Endothelial cell of umbilical vein (primary cell): ENCODE measurements at regions not wholly inside any gene's neighbourhood (a gene's known extent, or its start where the extent isn't known, plus 50 kb on each side); places are given as distances from the start of the nearest gene placed in this dataset.

Experiments used
- BruUV-seq: library from RNA; stranded (reverse); fragments of 400-500 nt; replicated peaks from 2 replicates; lab custom pipeline; 2021; lab: Mats Ljungman, UMichigan
- CTCF ChIA-PET: fragments of 300-600, 350-600 bp; sonication (Branson Sonifier 250); formaldehyde crosslinking; loops from one replicate; lab custom pipeline; 2021; ENCODE audit warnings: antibody characterized with exemption, inconsistent platforms; lab: Charles Lee
- POLR2A ChIA-PET: fragments of 300-600, 350-600 bp; sonication (Branson Sonifier 250); formaldehyde crosslinking; loops from one replicate; lab custom pipeline; 2021; ENCODE audit warnings: antibody characterized with exemption, inconsistent platforms; lab: Charles Lee
- DNase-seq: peaks from one replicate; pipeline ENCODE4 v3.0.0-alpha.2; 2011; ENCODE audit warnings: low read depth, low spot score
- FAIRE-seq: peaks from 2 replicates; lab custom pipeline; 2011; peaks lifted over from hg19 to GRCh38; lab: Jason Lieb, UNC
- H2AFZ ChIP-seq: 2 replicates; pipeline ENCODE4 v1.6.0; 2012; ENCODE audit warnings: low read depth, low read length, control low read depth, inconsistent platforms
- H3K27ac ChIP-seq: 2 replicates; pipeline ENCODE4 v1.5.1; 2011; ENCODE audit warnings: low read depth, mild to moderate bottlenecking, control low read depth, low read length, moderate library complexity; ENCODE audit not compliant: insufficient read depth
- H3K27me3 ChIP-seq, 2 experiments: 2 replicates each; pipeline versions ENCODE4 v1.6.0 to v1.6.1; 2011; ENCODE audit warnings: low read length in 2 of 2, mixed read lengths in 1 of 2; ENCODE audit not compliant: control insufficient read depth in 2 of 2, insufficient read depth in 2 of 2
- H3K36me3 ChIP-seq, 2 experiments: 2 replicates in 1 of 2; 3 replicates in 1 of 2; pipeline ENCODE4 v1.5.1; 2011; ENCODE audit warnings: low read length in 2 of 2, mild to moderate bottlenecking in 1 of 2, moderate library complexity in 1 of 2; ENCODE audit not compliant: control insufficient read depth in 2 of 2, insufficient read depth in 2 of 2; ENCODE audit errors: extremely low read depth in 1 of 2
- H3K4me1 ChIP-seq: 3 replicates; pipeline ENCODE4 v1.5.1; 2011; ENCODE audit warnings: mild to moderate bottlenecking, low read length; ENCODE audit not compliant: control insufficient read depth, insufficient read depth; ENCODE audit errors: extremely low read depth
- H3K4me2 ChIP-seq: 2 replicates; pipeline ENCODE4 v1.6.1; 2011; ENCODE audit warnings: low read length, control low read depth, mixed read lengths; ENCODE audit not compliant: insufficient read depth
- H3K4me3 ChIP-seq, 3 experiments: fragments of 200-600 bp in 1 of 3; sonication (generic), shearing (Covaris generic) in 1 of 3; replicated peaks in 1 of 3; 2 replicates each; pipeline ENCODE4 v1.5.1; 2011 to 2016; ENCODE audit warnings: control low read depth in 3 of 3, low read length in 3 of 3, mild to moderate bottlenecking in 2 of 3, inconsistent platforms in 1 of 3, low read depth in 1 of 3, moderate library complexity in 1 of 3; ENCODE audit not compliant: insufficient read depth in 1 of 3
- H3K79me2 ChIP-seq: 2 replicates; pipeline ENCODE4 v1.6.0; 2012; ENCODE audit warnings: low read length, inconsistent platforms; ENCODE audit not compliant: control insufficient read depth, insufficient read depth
- H3K9ac ChIP-seq: replicated peaks from 2 replicates; pipeline ENCODE3; 2011; ENCODE audit warnings: low read length, control low read depth; ENCODE audit not compliant: insufficient read depth; ENCODE audit errors: extremely low read depth
- H3K9me1 ChIP-seq: replicated peaks from 3 replicates; pipeline ENCODE4 v1.6.0; 2011; ENCODE audit warnings: mild to moderate bottlenecking, low read length; ENCODE audit not compliant: control insufficient read depth, insufficient read depth; ENCODE audit errors: extremely low read depth
- H3K9me3 ChIP-seq: replicated peaks from 2 replicates; pipeline ENCODE4 v1.5.1; 2012; ENCODE audit warnings: low read length, inconsistent platforms; ENCODE audit not compliant: control insufficient read depth, insufficient read depth
- H4K20me1 ChIP-seq: replicated peaks from 2 replicates; pipeline ENCODE3; 2011; ENCODE audit warnings: mild to moderate bottlenecking, low read length; ENCODE audit not compliant: control insufficient read depth, insufficient read depth; ENCODE audit errors: extremely low read depth
- EZH2 ChIP-seq: IDR thresholded peaks from 2 replicates; pipeline ENCODE4 v1.6.1; 2012; ENCODE audit warnings: borderline replicate concordance, low read depth, mild to moderate bottlenecking, moderate library complexity, low read length, inconsistent platforms; ENCODE audit not compliant: severe bottlenecking
- FOS ChIP-seq: IDR thresholded peaks from 2 replicates; pipeline ENCODE4 v1.6.1; 2011; ENCODE audit warnings: mild to moderate bottlenecking, low read length, moderate library complexity, borderline replicate concordance; ENCODE audit not compliant: insufficient read depth
- GATA2 ChIP-seq: IDR thresholded peaks from 2 replicates; pipeline ENCODE4 v1.7.0; 2011; ENCODE audit warnings: low read depth, mild to moderate bottlenecking, moderate library complexity, mixed read lengths, low read length; ENCODE audit not compliant: insufficient read length, insufficient read depth
- JUN ChIP-seq: IDR thresholded peaks from 2 replicates; pipeline ENCODE4 v1.6.1; 2011; ENCODE audit warnings: borderline replicate concordance, low read depth; ENCODE audit not compliant: insufficient read length, insufficient read depth
- MYC ChIP-seq: IDR thresholded peaks from one replicate; pipeline ENCODE4 v1.6.1; 2011; ENCODE audit warnings: mild to moderate bottlenecking, low read depth, low read length
- POLR2A ChIP-seq: IDR thresholded peaks from 2 replicates; pipeline ENCODE4 v1.6.1; 2012; ENCODE audit warnings: low read depth, mild to moderate bottlenecking, control low read depth, low read length
- POLR2AphosphoS5 ChIP-seq: IDR thresholded peaks from 2 replicates; pipeline ENCODE4 v1.6.1; 2012; ENCODE audit warnings: low read depth, mild to moderate bottlenecking, control low read depth, low read length, moderate library complexity; ENCODE audit not compliant: insufficient read depth
- dilution Hi-C: fragments of 300-500 bp; cut with MboI; formaldehyde crosslinking; loops from one replicate; pipeline ENCODE4 v1.15.0; 2019; ENCODE audit warnings: low sequenced_read_pairs; ENCODE audit not compliant: extremely low pct_ligation_motif_present
- intact Hi-C: fragments of 100-400 bp; cut with micrococcal nuclease; formaldehyde crosslinking; loops from one replicate; pipeline ENCODE4 v1.10.0; 2022
- TF ChIP-seq, protein P1 (sequence below): IDR thresholded peaks from 2 replicates; pipeline ENCODE4 v1.6.1; 2011; ENCODE audit not compliant: insufficient read depth, insufficient read length
- TF ChIP-seq, protein P2 (sequence below), 2 donors: IDR thresholded peaks; 1 replicate in 1 of 2; 2 replicates in 1 of 2; pipeline ENCODE4 v1.5.1; 2011; ENCODE audit warnings: low read length in 2 of 2, mild to moderate bottlenecking in 2 of 2, moderate library complexity in 2 of 2, control low read depth in 1 of 2, inconsistent platforms in 1 of 2, low read depth in 1 of 2; ENCODE audit not compliant: insufficient read depth in 1 of 2; ENCODE audit errors: extremely low read depth in 1 of 2

DNA sequence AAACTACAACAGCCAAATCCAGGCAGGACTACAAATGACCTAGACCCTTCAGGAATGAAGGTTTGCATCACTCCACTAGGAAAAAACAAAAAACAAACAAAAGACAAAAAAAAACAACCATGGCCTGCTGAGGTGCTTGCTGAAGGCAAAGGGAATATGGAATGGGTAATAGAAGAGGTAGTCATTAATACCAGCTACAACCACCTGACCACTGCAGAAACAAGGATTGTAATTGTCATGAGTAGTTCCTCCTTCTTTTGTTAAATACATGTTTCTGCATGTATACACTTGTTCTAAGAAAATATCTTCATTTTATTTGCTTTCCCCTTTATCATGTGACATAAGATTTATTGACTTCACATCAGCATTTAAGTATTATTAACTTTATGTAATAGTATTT lies 409.8 kb upstream of the GRID2 start:
- Histone ChIP-seq H3K79me2 (no peaks in the 10 kb centered on the region), H3K27me3 (no peaks in the 10 kb centered on the region), H3K9me3 (no peaks in the 10 kb centered on the region), H2AFZ (no peak overlapping the region), H4K20me1 (no peaks in the 10 kb centered on the region), H3K4me3 (no peak overlapping the region), H3K9ac (no peak overlapping the region), H3K27ac (no peak overlapping the region), H3K4me2 (no peak overlapping the region), H3K9me1 (no peaks in the 10 kb centered on the region), H3K4me1 (no peaks in the 10 kb centered on the region), H3K36me3 (no peaks in the 10 kb centered on the region)
- POLR2A ChIA-PET, result no interaction called here
- no peak for TF ChIP-seq POLR2A
- no peak for TF ChIP-seq EZH2
- TF ChIP-seq FOS, result no peak
- TF ChIP-seq, protein P1, sequence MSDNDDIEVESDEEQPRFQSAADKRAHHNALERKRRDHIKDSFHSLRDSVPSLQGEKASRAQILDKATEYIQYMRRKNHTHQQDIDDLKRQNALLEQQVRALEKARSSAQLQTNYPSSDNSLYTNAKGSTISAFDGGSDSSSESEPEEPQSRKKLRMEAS, result no peak
- no peak for TF ChIP-seq GATA2
- no peak for TF ChIP-seq JUN
- TF ChIP-seq, protein P2, sequence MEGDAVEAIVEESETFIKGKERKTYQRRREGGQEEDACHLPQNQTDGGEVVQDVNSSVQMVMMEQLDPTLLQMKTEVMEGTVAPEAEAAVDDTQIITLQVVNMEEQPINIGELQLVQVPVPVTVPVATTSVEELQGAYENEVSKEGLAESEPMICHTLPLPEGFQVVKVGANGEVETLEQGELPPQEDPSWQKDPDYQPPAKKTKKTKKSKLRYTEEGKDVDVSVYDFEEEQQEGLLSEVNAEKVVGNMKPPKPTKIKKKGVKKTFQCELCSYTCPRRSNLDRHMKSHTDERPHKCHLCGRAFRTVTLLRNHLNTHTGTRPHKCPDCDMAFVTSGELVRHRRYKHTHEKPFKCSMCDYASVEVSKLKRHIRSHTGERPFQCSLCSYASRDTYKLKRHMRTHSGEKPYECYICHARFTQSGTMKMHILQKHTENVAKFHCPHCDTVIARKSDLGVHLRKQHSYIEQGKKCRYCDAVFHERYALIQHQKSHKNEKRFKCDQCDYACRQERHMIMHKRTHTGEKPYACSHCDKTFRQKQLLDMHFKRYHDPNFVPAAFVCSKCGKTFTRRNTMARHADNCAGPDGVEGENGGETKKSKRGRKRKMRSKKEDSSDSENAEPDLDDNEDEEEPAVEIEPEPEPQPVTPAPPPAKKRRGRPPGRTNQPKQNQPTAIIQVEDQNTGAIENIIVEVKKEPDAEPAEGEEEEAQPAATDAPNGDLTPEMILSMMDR (IDR thresholded peaks at IDR 0.05; ENCODE audit: extremely low read depth in 1 of 2, insufficient read depth in 1 of 2, low read depth in 1 of 2, low read length in 2 of 2), result no peak
- TF ChIP-seq POLR2AphosphoS5, result no peak
- TF ChIP-seq MYC, result no peak
- no TSS peak for BruUV-seq
- FAIRE-seq, result no peak
- CTCF ChIA-PET, result interaction anchor here (0.6 kb wide), 1 partner anchor 347 kb away, joined by 3 read pairs; no protein-coding TSS in a partner anchor
- DNase-seq, result no peak
- intact Hi-C loops, result no loop called here
- dilution Hi-C loops, result no loop called here
